Epithelial cell of esophagus (primary cell): ENCODE measurements at regions not wholly inside any gene's neighbourhood (a gene's known extent, or its start where the extent isn't known, plus 50 kb on each side); places are given as distances from the start of the nearest gene placed in this dataset.

ENCODE experiments used
- DNase-seq: peaks from one replicate; pipeline ENCODE4 v3.0.0; 2010; ENCODE audit warnings: low read depth
- H3K4me3 ChIP-seq: 2 replicates; pipeline ENCODE4 v1.5.1; 2011; ENCODE audit warnings: mild to moderate bottlenecking, low read length, control low read depth
- TF ChIP-seq, protein P1 (sequence below): IDR thresholded peaks from 2 replicates; pipeline ENCODE4 v1.5.1; 2011; ENCODE audit warnings: low read depth, mild to moderate bottlenecking, low read length, control low read depth, inconsistent platforms; ENCODE audit not compliant: insufficient read depth; ENCODE audit errors: missing control alignments

DNA sequence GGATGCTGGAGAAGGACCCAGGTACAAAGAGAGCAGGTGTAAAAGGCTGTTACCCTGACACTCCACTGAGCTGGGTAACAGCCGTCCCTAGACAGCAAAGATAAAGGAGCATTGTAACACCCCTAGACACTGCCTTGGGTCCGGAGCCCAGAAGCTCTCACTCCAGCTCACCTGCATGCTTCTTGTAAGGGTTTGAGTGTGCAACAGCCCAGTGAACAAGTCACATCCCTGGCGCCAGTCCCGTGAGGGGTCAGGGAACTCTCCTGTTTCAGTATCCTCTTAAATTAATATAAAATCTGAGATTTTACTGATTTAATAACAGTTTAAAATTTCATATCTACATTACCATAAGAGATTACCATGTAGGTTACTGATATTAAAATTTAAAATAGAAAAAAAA, 124.8 kb upstream of the LMO3 start:
- TF ChIP-seq, protein P1, sequence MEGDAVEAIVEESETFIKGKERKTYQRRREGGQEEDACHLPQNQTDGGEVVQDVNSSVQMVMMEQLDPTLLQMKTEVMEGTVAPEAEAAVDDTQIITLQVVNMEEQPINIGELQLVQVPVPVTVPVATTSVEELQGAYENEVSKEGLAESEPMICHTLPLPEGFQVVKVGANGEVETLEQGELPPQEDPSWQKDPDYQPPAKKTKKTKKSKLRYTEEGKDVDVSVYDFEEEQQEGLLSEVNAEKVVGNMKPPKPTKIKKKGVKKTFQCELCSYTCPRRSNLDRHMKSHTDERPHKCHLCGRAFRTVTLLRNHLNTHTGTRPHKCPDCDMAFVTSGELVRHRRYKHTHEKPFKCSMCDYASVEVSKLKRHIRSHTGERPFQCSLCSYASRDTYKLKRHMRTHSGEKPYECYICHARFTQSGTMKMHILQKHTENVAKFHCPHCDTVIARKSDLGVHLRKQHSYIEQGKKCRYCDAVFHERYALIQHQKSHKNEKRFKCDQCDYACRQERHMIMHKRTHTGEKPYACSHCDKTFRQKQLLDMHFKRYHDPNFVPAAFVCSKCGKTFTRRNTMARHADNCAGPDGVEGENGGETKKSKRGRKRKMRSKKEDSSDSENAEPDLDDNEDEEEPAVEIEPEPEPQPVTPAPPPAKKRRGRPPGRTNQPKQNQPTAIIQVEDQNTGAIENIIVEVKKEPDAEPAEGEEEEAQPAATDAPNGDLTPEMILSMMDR = no peak
- no peak overlapping the region for H3K4me3 ChIP-seq
- no peak for DNase-seq

DNA sequence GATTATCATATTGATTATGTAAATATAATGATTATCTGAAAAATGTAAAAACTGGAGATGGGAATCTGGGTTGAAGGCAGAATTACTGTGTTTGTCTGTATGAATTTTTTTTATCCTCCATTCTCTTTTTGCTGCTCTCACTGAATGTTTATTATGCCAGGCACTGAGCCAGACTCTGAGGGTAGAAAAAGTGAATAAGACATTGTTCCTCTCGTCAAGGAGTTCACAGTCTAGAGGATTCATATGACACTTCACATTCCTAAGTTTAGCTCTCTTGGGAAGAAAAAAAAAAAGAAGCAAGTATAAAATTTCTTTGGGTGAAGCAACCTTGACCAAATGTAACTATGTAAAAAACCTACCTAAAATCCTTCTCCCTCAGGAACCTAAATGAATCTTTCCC, 120.9 kb upstream of the LMO3 start:
- no peak overlapping the region for H3K4me3 ChIP-seq
- DNase-seq = no peak
- TF ChIP-seq, protein P1 = no peak

DNA sequence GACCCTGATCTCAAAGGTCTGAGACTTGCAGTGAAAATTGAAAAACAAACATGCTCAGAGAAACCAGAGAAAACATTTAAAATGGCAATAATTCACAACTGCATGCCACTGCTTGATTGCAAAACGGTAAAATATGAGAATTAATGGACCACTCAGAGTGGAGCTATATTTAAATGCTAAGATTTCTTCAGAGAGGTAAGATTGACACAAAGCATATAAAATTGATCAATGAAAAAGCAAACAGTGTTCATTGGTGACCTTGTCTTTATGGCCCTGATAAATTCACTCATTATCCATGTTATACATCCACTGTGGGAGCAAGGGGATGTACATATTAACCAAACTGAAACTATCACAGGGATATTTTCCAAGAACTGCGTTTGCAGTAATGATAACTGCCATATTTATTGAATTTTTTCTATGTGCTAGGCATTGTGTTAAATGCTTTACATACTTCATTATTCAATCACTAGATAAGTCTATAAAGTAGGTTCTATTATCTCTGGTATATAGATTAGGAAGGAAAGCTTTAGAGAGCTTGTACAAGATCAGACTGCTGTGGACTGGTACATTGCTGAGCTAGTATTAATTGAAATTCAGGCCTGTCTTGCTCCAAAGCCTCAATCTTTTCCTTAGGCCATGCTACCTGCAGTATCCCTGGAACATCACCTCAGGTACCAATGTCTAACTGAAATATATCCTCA, 113.9 kb upstream of the LMO3 start:
- H3K4me3 ChIP-seq = no peak overlapping the region
- TF ChIP-seq, protein P1 = no peak
- no peak for DNase-seq

DNA sequence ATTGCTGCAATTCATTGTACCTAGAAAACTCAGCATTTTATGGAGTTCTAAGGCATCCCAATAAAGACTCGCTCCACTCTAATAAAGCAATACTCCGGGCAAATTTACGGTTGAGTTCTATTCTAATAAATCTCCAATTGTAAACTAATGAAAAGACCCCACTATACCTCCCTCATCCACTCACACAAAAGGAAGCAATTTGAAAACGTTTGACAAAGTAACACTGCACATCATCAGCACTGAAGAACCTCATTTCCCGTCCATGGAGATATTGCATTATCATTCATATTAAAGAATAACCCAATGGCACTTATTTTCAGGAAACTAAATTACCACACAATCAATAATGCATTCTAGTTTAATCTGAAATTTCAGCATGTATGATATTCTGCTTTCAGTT, 111.0 kb upstream of the LMO3 start:
- TF ChIP-seq, protein P1 = no peak

DNA sequence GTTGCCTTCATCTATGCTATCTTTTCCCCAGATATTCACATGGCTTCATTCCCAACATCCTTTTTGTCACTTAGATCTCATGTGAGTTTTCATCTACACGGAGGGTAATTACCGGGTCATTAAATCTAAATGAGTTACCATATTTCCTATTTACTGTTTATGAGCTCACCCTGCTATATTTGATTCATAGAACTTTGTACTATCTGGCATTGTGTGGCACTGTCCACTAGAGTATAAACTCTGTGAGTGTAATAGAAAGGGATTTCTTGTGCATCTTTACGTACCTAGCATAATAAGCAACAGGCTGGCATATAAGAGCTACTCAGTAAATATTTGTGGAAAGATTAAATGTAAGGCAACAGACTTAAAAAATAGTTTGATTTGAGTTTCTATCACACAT, 86.1 kb upstream of the LMO3 start:
- H3K4me3 ChIP-seq = no peak overlapping the region
- no peak for DNase-seq
- TF ChIP-seq, protein P1 = no peak

More for the DNA sequence above, 111.0 kb upstream of the LMO3 start:
- H3K4me3 ChIP-seq = no peak overlapping the region
- no peak for DNase-seq

DNA sequence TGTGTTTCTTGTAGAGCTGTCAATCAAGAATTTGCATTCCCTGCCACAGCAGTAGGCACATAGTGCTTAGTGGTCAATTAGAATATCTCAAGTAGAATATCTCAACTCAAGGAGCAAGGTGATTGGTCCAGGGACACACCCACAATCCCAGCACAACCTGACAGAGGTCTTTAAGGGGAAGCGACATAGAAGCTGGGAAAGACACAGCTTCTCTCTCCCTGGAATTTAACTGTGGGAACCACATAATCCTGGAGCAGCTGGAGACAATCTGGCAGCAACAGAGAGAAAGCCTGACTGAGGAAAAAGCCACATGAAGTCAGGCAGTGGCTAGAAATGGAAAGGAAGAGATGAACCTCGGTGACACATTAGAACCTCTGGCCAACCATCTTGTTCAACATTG, 85.7 kb upstream of the LMO3 start:
- no peak overlapping the region for H3K4me3 ChIP-seq
- TF ChIP-seq, protein P1 = no peak
- DNase-seq = no peak

DNA sequence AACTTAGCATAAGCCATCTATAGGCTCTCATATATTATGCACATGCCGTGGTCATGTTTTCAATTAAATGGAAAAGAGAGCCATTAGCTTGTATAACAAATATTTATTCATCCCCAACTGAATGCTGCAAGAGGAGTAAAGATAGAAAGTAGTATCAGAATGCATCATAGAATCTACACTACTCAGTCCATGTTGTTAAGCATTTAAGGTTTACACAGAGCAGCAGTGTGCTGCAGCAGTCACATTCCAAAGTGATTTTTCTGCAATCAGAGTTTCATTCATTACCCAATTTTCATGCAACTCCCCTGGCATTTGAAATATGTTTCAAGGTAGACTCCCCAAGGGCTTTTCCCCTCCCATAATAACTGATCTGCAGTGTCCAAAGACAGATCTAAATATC, 82.2 kb upstream of the LMO3 start:
- H3K4me3 ChIP-seq = no peak overlapping the region
- TF ChIP-seq, protein P1 = no peak
- DNase-seq = no peak
